ENCODE measurements at regions not wholly inside any gene's neighbourhood (a gene's known extent, or its start where the extent isn't known, plus 50 kb on each side); places are given as distances from the start of the nearest gene placed in this dataset.

GRCh38 chr6:106767271-106767670, 137.9 kb downstream of the QRSL1 start:
- DNase-seq: no peak

GRCh38 chr6:106766201-106766600, 136.8 kb downstream of the QRSL1 start:
- DNase-seq: no peak

- DNase-seq: no peak
Measured at GRCh38 chr6:106765496-106765895, 136.1 kb downstream of the QRSL1 start.

- no peak for DNase-seq
Measured at GRCh38 chr6:106764353-106764980, 135.1 kb downstream of the QRSL1 start.

- DNase-seq: no peak
Measured at GRCh38 chr6:106763361-106763760, 134.0 kb downstream of the QRSL1 start.

GRCh38 chr6:106761160-106761559, 131.8 kb downstream of the QRSL1 start:
- no peak for DNase-seq

- no peak for DNase-seq
Measured at GRCh38 chr6:106759112-106759511, 129.7 kb downstream of the QRSL1 start.

GRCh38 chr6:106757722-106758467, 128.5 kb downstream of the QRSL1 start:
- DNase-seq: no peak

GRCh38 chr6:106757267-106757666, 127.9 kb downstream of the QRSL1 start:
- DNase-seq: no peak

GRCh38 chr6:106754215-106754614, 124.8 kb downstream of the QRSL1 start:
- DNase-seq: no peak

GRCh38 chr6:106752641-106753040, 123.3 kb downstream of the QRSL1 start:
- no peak for DNase-seq

- peak; percentile 65 for DNase-seq
Measured at GRCh38 chr6:106751501-106752252, 122.3 kb downstream of the QRSL1 start.

- DNase-seq: no peak
Measured at GRCh38 chr6:106750946-106751345, 121.6 kb downstream of the QRSL1 start.

- no peak for DNase-seq
Measured at GRCh38 chr6:106750142-106750918, 121.0 kb downstream of the QRSL1 start.

GRCh38 chr6:106749609-106750008, 120.2 kb downstream of the QRSL1 start:
- no peak for DNase-seq

- no peak for DNase-seq
Measured at GRCh38 chr6:106748547-106749207, 119.3 kb downstream of the QRSL1 start.

GRCh38 chr6:106747139-106747538, 117.8 kb downstream of the QRSL1 start:
- DNase-seq: no peak

- DNase-seq: no peak
Measured at GRCh38 chr6:106746652-106747051, 117.3 kb downstream of the QRSL1 start.

GRCh38 chr6:106745824-106746582, 116.6 kb downstream of the QRSL1 start:
- DNase-seq: peak; percentile 15

- no peak for DNase-seq
Measured at GRCh38 chr6:106745197-106745770, 115.9 kb downstream of the QRSL1 start.

- DNase-seq: no peak
Measured at GRCh38 chr6:106744781-106745180, 115.4 kb downstream of the QRSL1 start.
